MCF 10A (cell line): ENCODE measurements at regions not wholly inside any gene's neighbourhood (a gene's known extent, or its start where the extent isn't known, plus 50 kb on each side); places are given as distances from the start of the nearest gene placed in this dataset.
"Not testable (repeated sequence)": the region's sequence is repeated elsewhere in the genome, so short reads cannot be mapped to it uniquely, and the experiment has no call there.

Experiments
- BruUV-seq: library from RNA; stranded (reverse); fragments of 400-500 nt; replicated peaks from 2 replicates; lab custom pipeline; 2021; lab: Mats Ljungman, UMichigan
- CTCF ChIA-PET: fragments of 300-600 bp; sonication (Branson Sonifier 250); formaldehyde crosslinking; extraction: SDS; loops from one replicate; lab custom pipeline; 2021; ENCODE audit warnings: antibody characterized with exemption, inconsistent platforms; lab: Yijun Ruan, JAX
- POLR2A ChIA-PET: fragments of 300-600, 350-650 bp; sonication (Branson Sonifier 250); formaldehyde crosslinking; extraction: SDS; loops from one replicate; lab custom pipeline; 2020; ENCODE audit warnings: antibody characterized with exemption, inconsistent platforms; lab: Yijun Ruan, JAX
- DNase-seq: peaks from one replicate; pipeline ENCODE4 v3.0.0-alpha.2; 2018; ENCODE audit not compliant: unreplicated experiment
- H3K27ac Mint-ChIP-seq: one replicate; pipeline ENCODE4 v1.8.0; 2022; ENCODE audit warnings: mild to moderate bottlenecking, low read depth, mixed read lengths; ENCODE audit not compliant: unreplicated experiment
- H3K27me3 Mint-ChIP-seq: one replicate; pipeline ENCODE4 v1.8.0; 2022; ENCODE audit warnings: mixed read lengths; ENCODE audit not compliant: insufficient read depth, unreplicated experiment
- H3K36me3 Mint-ChIP-seq: one replicate; pipeline ENCODE4 v1.8.0; 2022; ENCODE audit warnings: mild to moderate bottlenecking, moderate library complexity, mixed read lengths; ENCODE audit not compliant: insufficient read depth, unreplicated experiment
- H3K4me1 Mint-ChIP-seq: one replicate; pipeline ENCODE4 v1.8.0; 2022; ENCODE audit warnings: mixed read lengths; ENCODE audit not compliant: insufficient read depth, unreplicated experiment
- H3K4me3 Mint-ChIP-seq: one replicate; pipeline ENCODE4 v1.8.0; 2022; ENCODE audit warnings: mild to moderate bottlenecking, moderate library complexity, mixed read lengths; ENCODE audit not compliant: unreplicated experiment
- H3K9me3 Mint-ChIP-seq: one replicate; pipeline ENCODE4 v1.8.0; 2022; ENCODE audit warnings: mixed read lengths; ENCODE audit not compliant: unreplicated experiment
- CTCF ChIP-seq: fragments of 200-600 bp; IDR thresholded peaks from one replicate; pipeline ENCODE4 v1.8.0; 2022; ENCODE audit warnings: antibody characterized with exemption, mild to moderate bottlenecking; ENCODE audit not compliant: unreplicated experiment
- intact Hi-C: fragments of 100-400 bp; cut with micrococcal nuclease; formaldehyde crosslinking; loops from 2 replicates; pipeline ENCODE4 v1.14.1; 2022

- CTCF ChIA-PET, result no interaction called here
- Mint-ChIP-seq H3K9me3 (no peaks in the 10 kb centered on the region), H3K27me3 (peaks cover 65% of the 10 kb centered on the region), H3K27ac (no peak overlapping the region), H3K36me3 (no peaks in the 10 kb centered on the region), H3K4me3 (no peak overlapping the region), H3K4me1 (no peaks in the 10 kb centered on the region)
- POLR2A ChIA-PET, result no interaction called here
- intact Hi-C loops, result no loop called here
- no TSS peak for BruUV-seq
- TF ChIP-seq CTCF, result no peak
- DNase-seq, result no peak
Measured at GRCh38 chr21:32082466-32082865, 196.4 kb downstream of the MIS18A start.

GRCh38 chr21:32073593-32073992, 200.8 kb downstream of the HUNK start:
- intact Hi-C loops, result no loop called here
- Mint-ChIP-seq H3K27ac (no peak overlapping the region), H3K4me1 (no peaks in the 10 kb centered on the region), H3K27me3 (peaks cover 16% of the 10 kb centered on the region), H3K36me3 (no peaks in the 10 kb centered on the region), H3K9me3 (no peaks in the 10 kb centered on the region), H3K4me3 (no peak overlapping the region)
- BruUV-seq, result no TSS peak
- no peak for DNase-seq
- CTCF ChIA-PET, result interaction anchor here (1.1 kb wide), 1 partner anchor 207 kb away, joined by 4 read pairs; no protein-coding TSS in a partner anchor
- no peak for TF ChIP-seq CTCF
- POLR2A ChIA-PET, result no interaction called here

GRCh38 chr21:32073190-32073589, 200.4 kb downstream of the HUNK start:
- BruUV-seq, result no TSS peak
- H3K27ac Mint-ChIP-seq, result no peak overlapping the region
- TF ChIP-seq CTCF, result no peak
- peaks cover 13% of the 10 kb centered on the region for H3K27me3 Mint-ChIP-seq
- no peaks in the 10 kb centered on the region for H3K4me1 Mint-ChIP-seq
- H3K4me3 Mint-ChIP-seq, result no peak overlapping the region
- ChIA-PET POLR2A (no interaction called here), CTCF (no interaction called here)
- no peaks in the 10 kb centered on the region for H3K9me3 Mint-ChIP-seq
- DNase-seq, result no peak
- intact Hi-C loops, result no loop called here
- H3K36me3 Mint-ChIP-seq, result no peaks in the 10 kb centered on the region

GRCh38 chr21:32071620-32072019, 198.8 kb downstream of the HUNK start:
- H3K36me3 Mint-ChIP-seq, CTCF ChIA-PET, H3K27me3 Mint-ChIP-seq, H3K4me3 Mint-ChIP-seq, intact Hi-C loops, H3K9me3 Mint-ChIP-seq, DNase-seq, POLR2A ChIA-PET, H3K4me1 Mint-ChIP-seq, BruUV-seq, H3K27ac Mint-ChIP-seq: not testable (repeated sequence)
